HCT116 (cell line): ENCODE measurements at regions not wholly inside any gene's neighbourhood (a gene's known extent, or its start where the extent isn't known, plus 50 kb on each side); places are given as distances from the start of the nearest gene placed in this dataset.

Experiments
- CEBPB ChIP-seq: IDR thresholded peaks from 2 replicates; pipeline ENCODE4 v1.6.1; 2012; ENCODE audit warnings: low read depth
- ELF1 ChIP-seq: IDR thresholded peaks from 2 replicates; pipeline ENCODE4 v1.6.1; 2012; ENCODE audit warnings: low read depth, borderline replicate concordance
- EZH2 ChIP-seq: fragments of 200-600 bp; sonication (generic); IDR thresholded peaks from 2 replicates; pipeline ENCODE4 v1.6.1; 2017; ENCODE audit warnings: antibody characterized with exemption, mixed run types
- EZH2phosphoT487 ChIP-seq: fragments of 200-600 bp; IDR thresholded peaks from 2 replicates; pipeline ENCODE4 v1.6.1; 2018; ENCODE audit warnings: antibody characterized with exemption, borderline replicate concordance
- FOSL1 ChIP-seq: IDR thresholded peaks from 2 replicates; pipeline ENCODE4 v1.6.1; 2012; ENCODE audit warnings: low read depth
- POLR2A ChIP-seq: IDR thresholded peaks from 2 replicates; pipeline ENCODE4 v1.7.0; 2011; ENCODE audit warnings: borderline replicate concordance; ENCODE audit not compliant: insufficient read depth, insufficient read length; ENCODE audit errors: extremely low read depth
- POLR2AphosphoS5 ChIP-seq: IDR thresholded peaks from 2 replicates; pipeline ENCODE4 v1.6.1; 2011; ENCODE audit warnings: mild to moderate bottlenecking, low read depth, low read length, moderate library complexity
- SIN3A ChIP-seq: IDR thresholded peaks from 2 replicates; pipeline ENCODE4 v1.6.1; 2012; ENCODE audit warnings: low read depth
- YY1 ChIP-seq: IDR thresholded peaks from 2 replicates; pipeline ENCODE4 v1.6.1; 2011; ENCODE audit warnings: low read length, low read depth, moderate library complexity, mild to moderate bottlenecking; ENCODE audit not compliant: insufficient replicate concordance; ENCODE audit errors: extremely low read depth
- TF ChIP-seq, protein P1 (sequence below), 3 experiments: fragments of 200-600 bp in 1 of 3; sonication (generic) in 1 of 3; IDR thresholded peaks in 2 of 3; conservative IDR thresholded peaks in 1 of 3; 2 replicates each; pipeline ENCODE4 v1.5.1; 2012 to 2017; ENCODE audit warnings: low read depth in 2 of 3, low read length in 2 of 3, antibody characterized with exemption in 1 of 3, borderline replicate concordance in 1 of 3, control low read depth in 1 of 3, mild to moderate bottlenecking in 1 of 3, mixed read lengths in 1 of 3, mixed run types in 1 of 3, moderate library complexity in 1 of 3; ENCODE audit not compliant: insufficient read depth in 1 of 3
- TF ChIP-seq, protein P2 (sequence below): IDR thresholded peaks from 2 replicates; pipeline ENCODE4 v1.6.1; 2012; ENCODE audit warnings: low read depth

DNA sequence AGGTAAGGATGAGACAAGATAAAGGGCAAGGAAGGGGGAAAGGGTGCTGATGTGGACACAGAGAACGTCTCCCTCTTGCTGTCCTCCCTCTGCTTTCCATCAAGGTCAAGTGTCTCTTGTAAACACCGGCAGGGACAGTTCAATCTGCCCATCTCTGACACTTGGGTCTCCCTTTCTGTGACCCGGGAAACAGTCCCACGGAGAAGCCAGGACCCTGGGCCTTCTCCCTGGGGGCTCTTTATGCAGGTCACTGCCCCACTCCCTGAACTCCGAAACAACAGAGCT lies 254.3 kb downstream of the LTN1 start:
- no peak for TF ChIP-seq POLR2A
- TF ChIP-seq, protein P1, sequence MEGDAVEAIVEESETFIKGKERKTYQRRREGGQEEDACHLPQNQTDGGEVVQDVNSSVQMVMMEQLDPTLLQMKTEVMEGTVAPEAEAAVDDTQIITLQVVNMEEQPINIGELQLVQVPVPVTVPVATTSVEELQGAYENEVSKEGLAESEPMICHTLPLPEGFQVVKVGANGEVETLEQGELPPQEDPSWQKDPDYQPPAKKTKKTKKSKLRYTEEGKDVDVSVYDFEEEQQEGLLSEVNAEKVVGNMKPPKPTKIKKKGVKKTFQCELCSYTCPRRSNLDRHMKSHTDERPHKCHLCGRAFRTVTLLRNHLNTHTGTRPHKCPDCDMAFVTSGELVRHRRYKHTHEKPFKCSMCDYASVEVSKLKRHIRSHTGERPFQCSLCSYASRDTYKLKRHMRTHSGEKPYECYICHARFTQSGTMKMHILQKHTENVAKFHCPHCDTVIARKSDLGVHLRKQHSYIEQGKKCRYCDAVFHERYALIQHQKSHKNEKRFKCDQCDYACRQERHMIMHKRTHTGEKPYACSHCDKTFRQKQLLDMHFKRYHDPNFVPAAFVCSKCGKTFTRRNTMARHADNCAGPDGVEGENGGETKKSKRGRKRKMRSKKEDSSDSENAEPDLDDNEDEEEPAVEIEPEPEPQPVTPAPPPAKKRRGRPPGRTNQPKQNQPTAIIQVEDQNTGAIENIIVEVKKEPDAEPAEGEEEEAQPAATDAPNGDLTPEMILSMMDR (IDR thresholded peaks at IDR 0.05 in 2 of 3, conservative IDR thresholded peaks at IDR 0.05 in 1 of 3; ENCODE audit: borderline replicate concordance in 1 of 3, insufficient read depth in 1 of 3, low read depth in 2 of 3, low read length in 2 of 3) = no peak
- TF ChIP-seq SIN3A = no peak
- TF ChIP-seq EZH2 = no peak
- no peak for TF ChIP-seq ELF1
- TF ChIP-seq CEBPB = no peak
- TF ChIP-seq, protein P2, sequence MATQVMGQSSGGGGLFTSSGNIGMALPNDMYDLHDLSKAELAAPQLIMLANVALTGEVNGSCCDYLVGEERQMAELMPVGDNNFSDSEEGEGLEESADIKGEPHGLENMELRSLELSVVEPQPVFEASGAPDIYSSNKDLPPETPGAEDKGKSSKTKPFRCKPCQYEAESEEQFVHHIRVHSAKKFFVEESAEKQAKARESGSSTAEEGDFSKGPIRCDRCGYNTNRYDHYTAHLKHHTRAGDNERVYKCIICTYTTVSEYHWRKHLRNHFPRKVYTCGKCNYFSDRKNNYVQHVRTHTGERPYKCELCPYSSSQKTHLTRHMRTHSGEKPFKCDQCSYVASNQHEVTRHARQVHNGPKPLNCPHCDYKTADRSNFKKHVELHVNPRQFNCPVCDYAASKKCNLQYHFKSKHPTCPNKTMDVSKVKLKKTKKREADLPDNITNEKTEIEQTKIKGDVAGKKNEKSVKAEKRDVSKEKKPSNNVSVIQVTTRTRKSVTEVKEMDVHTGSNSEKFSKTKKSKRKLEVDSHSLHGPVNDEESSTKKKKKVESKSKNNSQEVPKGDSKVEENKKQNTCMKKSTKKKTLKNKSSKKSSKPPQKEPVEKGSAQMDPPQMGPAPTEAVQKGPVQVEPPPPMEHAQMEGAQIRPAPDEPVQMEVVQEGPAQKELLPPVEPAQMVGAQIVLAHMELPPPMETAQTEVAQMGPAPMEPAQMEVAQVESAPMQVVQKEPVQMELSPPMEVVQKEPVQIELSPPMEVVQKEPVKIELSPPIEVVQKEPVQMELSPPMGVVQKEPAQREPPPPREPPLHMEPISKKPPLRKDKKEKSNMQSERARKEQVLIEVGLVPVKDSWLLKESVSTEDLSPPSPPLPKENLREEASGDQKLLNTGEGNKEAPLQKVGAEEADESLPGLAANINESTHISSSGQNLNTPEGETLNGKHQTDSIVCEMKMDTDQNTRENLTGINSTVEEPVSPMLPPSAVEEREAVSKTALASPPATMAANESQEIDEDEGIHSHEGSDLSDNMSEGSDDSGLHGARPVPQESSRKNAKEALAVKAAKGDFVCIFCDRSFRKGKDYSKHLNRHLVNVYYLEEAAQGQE = no peak
- no peak for TF ChIP-seq POLR2AphosphoS5
- no peak for TF ChIP-seq YY1
- TF ChIP-seq EZH2phosphoT487 = no peak
- no peak for TF ChIP-seq FOSL1
